ENCODE measurements at regions not wholly inside any gene's neighbourhood (a gene's known extent, or its start where the extent isn't known, plus 50 kb on each side); places are given as distances from the start of the nearest gene placed in this dataset.
"Not testable (repeated sequence)": the region's sequence is repeated elsewhere in the genome, so short reads cannot be mapped to it uniquely, and the experiment has no call there.

DNA sequence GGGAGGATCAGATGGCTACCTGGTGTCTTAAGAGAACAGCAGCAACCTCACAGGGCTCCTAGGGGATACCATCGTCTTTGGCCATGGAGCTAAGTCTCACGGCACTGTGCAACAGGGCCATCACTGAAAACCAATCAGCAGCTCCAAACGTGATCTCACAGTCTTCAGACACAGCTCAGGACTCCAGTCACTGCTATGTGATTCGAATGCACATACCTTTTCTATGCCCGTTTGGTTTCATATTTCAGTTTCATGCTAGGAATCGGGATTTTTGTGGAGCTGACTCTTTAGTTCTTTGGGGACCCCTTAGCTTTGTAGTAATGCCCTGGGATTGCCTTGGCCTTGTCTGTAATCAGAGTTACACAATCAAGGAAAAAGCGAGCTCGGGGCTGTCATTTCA is 162.8 kb upstream of the CDH11 start:
- DNase-seq = no peak

- no peak for DNase-seq
These were observed 161.4 kb upstream of the CDH11 start for GRCh38 chr16:65283181-65283651.

- DNase-seq = no peak
These were observed 159.7 kb upstream of the CDH11 start for GRCh38 chr16:65281586-65281985.

- no peak for DNase-seq
These were observed 159.1 kb upstream of the CDH11 start for GRCh38 chr16:65280845-65281512.

- no peak for DNase-seq
These were observed 157.7 kb upstream of the CDH11 start for GRCh38 chr16:65279576-65279975.

DNA sequence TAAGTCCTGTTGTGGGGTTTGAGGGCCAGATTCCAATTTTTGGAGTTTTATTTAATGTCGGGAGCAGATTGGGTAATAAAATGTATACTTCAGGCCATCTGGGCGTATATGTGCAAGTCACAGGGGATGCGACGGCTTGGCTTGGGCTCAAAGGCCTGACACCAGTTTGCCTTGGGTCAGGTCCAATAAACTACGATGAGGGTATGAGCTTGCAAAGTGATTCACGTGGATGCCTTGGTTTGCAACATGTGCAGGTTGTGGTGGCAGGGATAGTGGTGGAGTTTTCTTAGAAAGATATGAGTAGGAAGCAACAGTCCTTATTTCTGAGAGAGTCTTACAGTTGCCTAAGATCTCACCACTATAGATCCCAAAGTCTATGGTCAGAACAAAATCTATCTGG is 157.0 kb upstream of the CDH11 start:
- DNase-seq = no peak

DNA sequence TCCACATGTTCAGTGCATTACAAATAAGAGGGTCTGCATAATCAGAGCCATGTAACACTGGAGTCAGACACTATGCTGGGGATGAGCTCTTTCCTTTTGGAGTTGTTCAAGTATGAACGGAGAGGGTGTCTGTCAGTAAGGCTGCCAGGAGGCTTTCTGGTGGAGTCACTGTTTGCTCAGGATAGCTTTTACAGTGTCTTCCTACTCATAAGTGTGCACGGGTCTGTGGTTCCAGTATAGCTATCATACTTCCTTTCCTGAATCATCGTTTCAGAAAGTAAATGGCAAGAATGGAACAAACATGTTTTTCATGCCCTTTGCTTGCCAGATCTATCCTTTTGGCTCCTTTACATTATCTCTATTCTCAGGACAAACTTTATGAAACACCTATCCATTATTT is 152.7 kb upstream of the CDH11 start:
- DNase-seq = no peak

- DNase-seq = no peak
These were observed 151.0 kb upstream of the CDH11 start for GRCh38 chr16:65272699-65273414.

DNA sequence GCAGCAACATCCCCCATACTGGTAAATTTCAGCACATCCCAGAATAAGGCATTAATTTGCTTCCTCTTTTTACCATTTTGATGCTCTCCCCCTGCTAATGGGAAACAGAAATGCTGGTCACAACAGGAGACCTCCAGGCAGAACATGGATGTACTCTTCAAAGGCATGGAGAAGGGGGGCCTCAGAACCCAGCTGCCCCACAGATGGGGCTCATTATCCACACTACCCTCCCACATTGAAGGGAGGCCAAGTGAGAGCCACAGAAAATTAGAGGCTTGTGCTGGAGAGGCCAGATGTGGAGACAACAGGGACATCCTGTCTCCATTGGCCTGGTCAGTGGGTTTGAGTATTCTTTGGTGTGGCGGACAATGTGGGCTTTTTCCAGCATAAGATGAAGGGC is 150.1 kb upstream of the CDH11 start:
- DNase-seq = no peak

DNA sequence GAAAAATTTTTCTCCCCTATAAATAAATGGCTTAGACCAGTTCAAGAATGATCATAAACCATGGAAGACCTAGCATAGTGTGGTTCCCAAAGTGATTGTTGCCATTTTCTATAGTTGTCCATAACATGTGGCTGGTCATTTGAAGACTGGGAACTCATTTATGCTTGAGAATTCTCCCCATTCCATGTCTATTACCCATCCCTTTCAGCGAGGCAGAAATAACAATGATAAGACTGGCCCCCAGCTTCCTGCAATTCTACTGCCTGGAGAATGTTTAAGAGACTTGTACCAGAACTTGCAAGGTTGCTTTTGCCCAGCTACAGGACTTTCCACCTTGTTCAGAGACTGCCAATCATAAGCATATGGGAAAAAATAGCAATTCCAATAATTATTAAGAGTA is 146.5 kb upstream of the CDH11 start:
- no peak for DNase-seq

DNA sequence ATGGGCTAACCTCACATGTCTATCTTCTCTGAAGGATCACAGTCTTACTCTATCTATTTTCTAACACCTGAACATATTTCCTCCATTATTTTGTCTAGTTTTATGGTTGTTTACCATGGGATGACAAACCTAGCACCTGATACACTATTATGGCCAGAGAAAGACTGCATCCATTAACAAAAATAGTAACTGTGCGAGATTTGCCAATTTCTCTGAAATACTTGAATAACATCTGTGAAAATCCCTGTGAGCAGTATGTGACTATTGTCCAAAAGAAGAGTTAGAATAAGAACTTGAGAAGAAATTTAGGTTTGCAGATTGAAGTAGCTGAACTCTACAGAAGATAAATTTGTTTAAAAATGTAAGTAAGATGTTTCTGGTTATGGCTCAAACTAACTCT is 142.0 kb upstream of the CDH11 start:
- DNase-seq = no peak

GRCh38 chr16:65260746-65261145 is 138.9 kb upstream of the CDH11 start:
- no peak for DNase-seq

GRCh38 chr16:65254144-65254543 is 132.3 kb upstream of the CDH11 start:
- DNase-seq = no peak

- DNase-seq = no peak
These were observed 127.9 kb upstream of the CDH11 start for GRCh38 chr16:65249768-65250167.

DNA sequence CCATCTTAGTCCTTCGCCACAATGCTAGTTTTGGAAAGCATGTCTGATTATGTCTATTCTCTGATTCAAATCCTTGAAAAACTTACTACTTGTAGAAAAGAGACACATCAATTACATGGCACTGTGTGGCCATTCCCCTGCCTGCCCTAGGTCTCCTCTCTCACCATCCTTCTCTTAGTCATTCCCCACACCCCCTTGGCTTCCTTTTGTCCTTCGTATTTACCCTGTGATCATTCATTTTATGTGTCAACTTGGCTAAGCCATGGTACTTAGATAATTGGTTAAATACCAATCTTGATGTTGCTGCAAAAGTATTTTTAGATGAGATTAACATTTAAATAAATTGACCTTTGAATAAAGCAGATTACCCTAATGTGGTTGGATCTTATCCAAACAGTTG is 122.9 kb upstream of the CDH11 start:
- DNase-seq = no peak

DNA sequence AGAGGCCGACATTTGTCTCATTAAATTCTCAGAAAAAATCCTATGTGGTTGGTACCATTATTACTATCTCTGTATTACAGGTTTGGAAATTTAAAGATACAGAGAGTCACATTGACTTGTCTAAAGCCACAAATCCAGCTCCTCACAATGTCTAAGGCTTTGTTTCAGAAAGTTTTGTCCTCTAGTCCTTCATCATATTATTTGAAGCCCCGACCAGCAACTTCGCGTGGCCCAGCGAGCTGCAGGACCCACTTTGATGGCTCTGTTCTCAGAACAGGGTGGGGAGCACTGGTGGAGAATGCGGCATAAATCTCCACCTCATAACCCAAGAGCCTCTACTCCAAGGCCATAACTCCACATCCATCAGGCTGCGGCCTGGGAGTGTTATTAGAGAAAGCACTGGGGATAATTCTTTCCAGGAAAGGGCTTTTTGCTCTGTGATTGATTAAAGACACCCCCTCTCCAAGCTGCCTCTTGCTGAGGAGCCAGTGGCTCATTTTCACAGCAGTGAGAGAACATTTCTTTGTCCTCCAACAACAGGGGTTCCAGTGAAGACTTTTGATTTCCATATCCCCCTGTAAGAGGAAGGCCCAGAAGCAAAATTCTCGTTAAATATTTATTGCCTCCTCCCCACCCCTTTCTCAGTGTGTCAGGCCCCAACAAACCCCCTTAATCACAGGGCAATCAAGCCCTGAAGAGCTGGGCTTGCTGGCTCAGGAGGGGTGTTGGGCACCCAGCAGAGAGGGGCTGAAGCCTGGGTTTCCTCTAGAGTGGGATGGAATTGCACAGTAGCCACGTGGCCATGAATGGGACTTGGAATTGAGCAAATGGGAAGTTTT is 113.7 kb upstream of the CDH11 start:
- DNase-seq = no peak

DNA sequence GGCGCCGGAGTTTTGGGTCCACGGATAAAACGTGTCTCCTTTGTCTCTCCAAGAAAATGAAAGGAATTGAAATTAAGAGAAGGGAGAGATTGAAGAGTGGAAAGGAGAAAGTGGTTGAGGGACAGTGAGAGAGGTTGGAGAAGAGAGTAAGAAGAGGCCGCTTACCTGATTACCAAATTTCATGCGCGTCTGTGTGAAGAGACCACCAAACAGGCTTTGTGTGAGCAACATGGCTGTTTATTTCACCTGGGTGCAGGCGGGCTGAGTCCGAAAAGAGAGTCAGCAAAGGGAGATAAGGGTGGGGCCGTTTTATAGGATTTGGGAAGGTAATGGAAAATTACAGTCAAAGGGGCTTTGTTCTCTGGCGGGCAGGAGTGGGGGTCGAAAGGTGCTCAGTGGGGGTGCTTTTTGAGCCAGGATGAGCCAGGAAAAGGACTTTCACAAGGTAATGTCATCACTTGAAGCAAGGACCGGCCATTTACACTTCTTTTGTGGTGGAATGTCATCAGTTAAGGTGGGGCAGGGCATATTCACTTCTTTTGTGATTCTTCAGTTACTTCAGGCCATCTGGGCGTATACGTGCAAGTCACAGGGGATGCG is 113.0 kb upstream of the CDH11 start:
- DNase-seq = not testable (repeated sequence)

GRCh38 chr16:65229191-65229662 is 107.4 kb upstream of the CDH11 start:
- no peak for DNase-seq

GRCh38 chr16:65227150-65227835 is 105.4 kb upstream of the CDH11 start:
- DNase-seq = no peak

GRCh38 chr16:65226077-65226476 is 104.2 kb upstream of the CDH11 start:
- no peak for DNase-seq

DNA sequence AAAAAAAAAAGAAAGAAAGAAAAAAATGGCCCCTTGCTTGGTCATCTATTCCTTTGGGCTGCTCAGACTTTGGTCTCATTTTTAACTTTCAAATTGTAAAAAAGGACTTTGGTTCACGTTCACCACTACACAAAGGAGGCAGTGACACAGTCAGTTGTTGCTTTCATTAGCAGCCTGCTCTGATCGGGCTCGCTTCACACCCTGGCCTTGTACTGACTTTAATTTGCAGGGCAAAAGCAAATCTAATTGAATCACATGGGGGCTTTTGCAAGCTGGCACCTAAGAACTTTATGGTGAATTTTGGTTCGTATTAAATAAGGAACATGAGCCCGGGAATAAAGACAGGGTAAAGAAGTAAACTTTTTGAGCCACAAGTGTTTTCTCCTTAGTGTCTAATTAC is 103.6 kb upstream of the CDH11 start:
- no peak for DNase-seq

DNA sequence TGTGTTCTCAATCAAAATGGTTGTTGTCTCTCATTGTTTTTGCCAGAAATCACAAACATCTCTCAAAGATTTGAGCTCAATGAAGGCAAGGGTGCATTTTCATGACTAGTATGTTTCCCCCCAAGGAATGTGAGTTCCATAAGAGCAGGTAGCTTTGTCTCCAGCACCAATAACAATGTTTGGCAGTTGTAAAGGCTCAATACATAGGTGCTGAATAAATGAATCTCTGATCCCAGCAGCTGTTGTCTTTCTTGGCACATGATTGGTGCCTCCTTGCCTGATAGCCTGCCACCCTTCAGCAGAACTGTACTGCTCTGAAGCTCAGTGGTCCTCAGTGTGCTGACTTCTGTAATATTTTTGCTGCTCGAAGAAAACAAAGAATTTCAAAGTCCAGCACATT is 103.1 kb upstream of the CDH11 start:
- no peak for DNase-seq

- no peak for DNase-seq
These were observed 102.6 kb upstream of the CDH11 start for GRCh38 chr16:65224471-65224870.
